Stimulated activated CD4-positive, alpha-beta T cell treated with anti-CD3 and anti-CD28 coated beads, TNF-alpha, amount 100 ng/mL, for 1 hour (primary cell): ENCODE measurements at regions not wholly inside any gene's neighbourhood (a gene's known extent, or its start where the extent isn't known, plus 50 kb on each side); places are given as distances from the start of the nearest gene placed in this dataset.
"Not testable (repeated sequence)": the region's sequence is repeated elsewhere in the genome, so short reads cannot be mapped to it uniquely, and the experiment has no call there.

Experiments
- DNase-seq, 3 donors: peaks; one replicate each; pipeline ENCODE4 v3.0.0-alpha.2; 2020; ENCODE audit warnings: low read depth in 3 of 3, low spot score in 1 of 3

DNA sequence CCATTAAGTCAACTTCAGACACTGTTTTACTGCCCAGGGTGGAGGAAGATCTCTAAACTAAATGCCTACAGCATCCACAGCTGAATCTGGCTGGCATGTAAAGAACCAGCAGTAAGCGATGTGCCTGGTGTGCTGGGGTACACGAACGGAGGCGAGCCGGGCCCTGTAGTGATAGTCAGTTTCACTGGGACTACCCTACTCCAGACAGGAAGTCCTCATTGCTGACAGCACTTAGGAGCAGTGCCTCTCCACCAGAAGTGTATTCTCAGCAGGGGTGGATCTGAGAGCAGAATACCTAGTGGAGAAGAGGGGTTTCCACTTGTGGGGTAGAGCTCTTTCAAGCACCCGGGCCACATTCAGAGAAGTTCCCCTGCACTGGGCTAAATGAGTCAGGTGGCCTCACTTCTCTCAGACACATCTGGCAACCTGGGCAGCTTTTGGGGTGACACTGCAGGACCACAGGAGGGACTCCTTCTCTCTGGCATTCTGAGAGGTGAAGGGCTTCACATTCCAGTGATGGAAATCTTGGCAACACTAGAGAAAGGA lies 290.3 kb upstream of the PLGLB1 start:
- not testable (repeated sequence) for DNase-seq

DNA sequence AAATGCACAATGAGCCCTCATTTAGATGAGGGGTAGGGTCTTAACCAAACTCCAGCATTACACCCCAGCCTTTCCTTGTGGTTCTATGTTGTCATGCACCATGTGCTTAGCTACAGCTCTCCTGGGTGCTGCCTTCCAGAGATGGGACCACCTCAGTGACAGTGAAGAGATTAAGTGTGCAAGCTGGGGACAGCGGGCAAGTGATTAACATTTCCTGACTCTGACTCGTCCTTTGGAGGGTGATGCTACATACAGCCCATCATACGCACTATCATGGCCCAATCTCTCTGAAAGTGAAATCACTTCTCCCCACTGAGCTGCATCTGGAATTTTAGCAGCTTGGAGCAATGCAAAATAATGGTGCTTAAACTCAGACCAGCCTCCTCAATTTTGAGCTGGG lies 293.0 kb upstream of the PLGLB1 start:
- DNase-seq, result not testable (repeated sequence)

GRCh38 chr2:87315183-87315902 lies 293.7 kb upstream of the PLGLB1 start:
- not testable (repeated sequence) for DNase-seq

GRCh38 chr2:87317193-87317592 lies 295.5 kb upstream of the PLGLB1 start:
- not testable (repeated sequence) for DNase-seq

GRCh38 chr2:87318814-87319491 lies 297.3 kb upstream of the PLGLB1 start:
- DNase-seq, result not testable (repeated sequence)

GRCh38 chr2:87319705-87320104 lies 298.1 kb upstream of the PLGLB1 start:
- not testable (repeated sequence) for DNase-seq

- not testable (repeated sequence) for DNase-seq
These were observed 299.6 kb upstream of the PLGLB1 start for GRCh38 chr2:87321201-87321600.

DNA sequence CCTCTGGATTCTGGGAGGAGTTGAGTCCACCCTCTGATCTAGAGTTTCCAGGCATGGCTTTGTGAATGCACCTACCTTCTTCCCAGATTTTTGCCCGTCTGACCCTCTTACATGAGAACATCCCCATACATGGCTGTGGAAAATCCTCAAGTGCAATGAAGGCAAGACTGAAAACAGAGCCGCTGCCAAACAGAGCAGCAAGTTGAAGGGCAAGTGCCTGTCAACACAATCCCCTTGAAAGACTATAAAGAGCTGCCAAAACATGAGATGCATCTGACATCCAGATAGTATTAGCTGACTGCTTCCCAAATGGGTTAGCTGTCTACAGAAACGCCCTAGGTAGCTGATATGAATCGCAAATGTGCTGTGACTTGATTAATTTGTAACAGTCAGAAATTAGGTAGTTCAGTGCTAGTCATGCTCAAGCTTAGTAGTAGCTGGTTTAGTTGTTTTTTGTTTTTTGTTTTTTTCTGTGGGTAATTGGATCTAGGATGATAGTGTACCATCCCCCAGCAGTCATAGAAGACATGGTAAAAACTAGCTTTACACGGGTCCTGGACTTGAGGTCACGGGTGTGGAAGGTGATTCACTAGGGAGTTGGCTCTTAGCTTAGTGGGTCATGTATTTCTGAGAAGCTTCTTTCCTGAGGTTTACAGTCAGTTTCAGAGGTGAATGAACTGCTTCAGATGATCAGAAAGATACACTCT lies 302.8 kb upstream of the PLGLB1 start:
- DNase-seq, result not testable (repeated sequence)

DNA sequence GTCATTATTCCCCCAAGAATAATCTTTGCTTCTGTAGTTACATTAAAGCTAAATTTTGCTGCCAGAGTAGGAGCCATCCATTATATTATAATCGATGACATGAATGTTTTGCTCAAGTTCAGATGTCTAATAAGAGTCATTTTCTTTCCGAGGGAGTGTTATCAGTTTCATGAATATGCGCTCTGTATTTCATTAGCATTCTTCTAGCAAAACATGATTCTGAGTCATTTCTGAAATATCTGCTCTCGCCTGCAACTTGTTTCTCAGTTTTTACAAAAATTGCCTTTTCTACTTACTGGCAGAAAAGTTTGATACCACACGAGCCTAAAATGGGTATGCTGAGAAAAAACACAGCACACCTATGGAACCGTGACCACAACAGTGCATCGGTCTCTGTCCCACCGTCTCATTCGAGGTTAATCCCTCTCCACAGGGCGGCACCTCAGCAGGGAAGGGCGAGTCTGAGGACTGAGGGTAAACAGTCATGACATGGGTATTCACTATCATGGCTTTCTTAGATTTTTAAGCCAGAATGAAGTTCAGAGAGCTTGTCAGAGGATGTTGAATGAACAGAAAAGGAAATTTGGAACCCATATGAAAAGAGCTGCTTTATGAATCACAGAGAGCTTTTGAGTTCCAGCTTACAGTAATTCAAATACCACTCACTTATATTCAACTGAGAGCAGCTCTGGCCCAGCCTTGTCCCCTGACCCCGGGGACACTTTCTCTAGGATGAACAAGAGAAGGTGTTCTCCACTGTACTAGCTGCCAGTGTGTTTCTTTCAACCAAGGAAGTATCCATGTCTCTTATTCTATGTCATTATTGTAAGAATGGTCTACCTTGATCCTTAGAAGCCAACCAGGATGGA lies 303.6 kb upstream of the PLGLB1 start:
- DNase-seq, result not testable (repeated sequence)

DNA sequence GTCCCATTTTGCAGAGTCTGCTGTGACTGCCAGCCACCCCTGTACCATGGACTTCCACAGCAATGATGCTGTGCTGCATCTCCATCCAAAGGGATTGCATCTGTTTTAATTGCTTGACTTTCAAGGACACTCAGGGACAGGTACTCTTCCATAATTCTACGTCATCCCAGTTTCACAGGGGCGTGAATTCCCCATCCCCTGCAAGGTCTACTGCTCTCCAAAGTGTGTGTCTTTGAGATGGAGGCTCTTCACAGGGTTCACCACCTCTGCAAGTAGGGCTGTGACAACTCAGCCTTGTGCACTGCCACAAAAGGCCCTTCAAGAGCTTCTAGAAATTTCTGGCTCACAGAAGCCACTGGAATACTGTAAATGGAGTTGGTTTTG lies 304.3 kb upstream of the PLGLB1 start:
- DNase-seq, result not testable (repeated sequence)

GRCh38 chr2:87326754-87327153 lies 305.1 kb upstream of the PLGLB1 start:
- DNase-seq, result not testable (repeated sequence)

DNA sequence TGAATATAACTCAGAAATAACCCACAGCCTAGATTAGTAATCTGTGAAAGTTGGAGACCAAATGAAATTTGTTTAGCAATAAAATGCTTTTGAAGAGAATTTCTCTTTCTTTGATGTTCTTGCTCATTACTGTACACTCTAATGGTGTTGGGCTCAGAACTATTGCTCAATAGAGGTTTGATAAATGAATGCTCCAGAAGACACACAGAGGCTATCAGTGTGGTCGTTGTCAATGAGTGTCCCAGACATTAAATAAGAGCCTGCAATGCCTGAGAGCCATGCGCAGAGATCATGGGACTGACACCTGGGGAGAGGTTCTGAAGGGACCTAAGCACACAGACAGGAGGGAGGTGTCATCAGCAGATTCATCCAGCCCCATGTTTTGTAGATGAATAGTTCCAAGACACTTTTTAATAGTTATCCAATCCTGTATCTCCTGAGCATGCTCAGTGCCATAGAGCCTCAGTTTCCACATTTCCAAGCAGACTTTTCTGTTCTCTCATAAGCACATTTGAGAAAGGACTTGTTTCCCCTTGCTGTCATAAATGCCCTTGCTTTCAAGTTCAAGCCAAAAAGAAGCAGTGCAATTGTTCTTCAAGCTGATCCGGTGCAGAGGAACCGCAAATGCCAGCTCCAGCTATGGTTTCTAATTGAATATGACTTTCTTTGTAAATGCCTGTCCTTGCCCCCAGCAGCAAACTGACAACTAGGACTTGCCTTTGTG lies 306.2 kb upstream of the PLGLB1 start:
- not testable (repeated sequence) for DNase-seq

DNA sequence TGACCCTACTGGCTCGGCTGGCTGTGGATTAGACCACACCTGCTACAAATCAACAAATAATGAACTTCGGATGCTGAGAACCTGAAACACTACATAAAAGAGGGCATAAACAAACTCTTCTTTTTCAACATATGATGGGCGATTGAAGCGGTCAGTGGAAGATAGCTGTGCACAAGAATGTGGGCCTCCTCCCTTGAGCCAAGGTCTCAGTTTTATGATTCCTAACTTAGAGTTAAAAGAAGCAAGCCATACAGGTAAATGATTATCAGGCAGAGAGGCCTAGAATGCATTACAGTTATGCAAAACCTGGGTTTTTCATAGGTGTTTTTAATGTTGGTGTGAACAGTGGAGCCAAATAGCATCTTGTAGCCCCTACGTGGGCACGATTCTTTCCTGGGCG lies 307.9 kb upstream of the PLGLB1 start:
- not testable (repeated sequence) for DNase-seq

- DNase-seq, result not testable (repeated sequence)
These were observed 308.8 kb upstream of the PLGLB1 start for GRCh38 chr2:87330486-87330885.

GRCh38 chr2:87331940-87332583 lies 310.4 kb upstream of the PLGLB1 start:
- DNase-seq, result not testable (repeated sequence)

DNA sequence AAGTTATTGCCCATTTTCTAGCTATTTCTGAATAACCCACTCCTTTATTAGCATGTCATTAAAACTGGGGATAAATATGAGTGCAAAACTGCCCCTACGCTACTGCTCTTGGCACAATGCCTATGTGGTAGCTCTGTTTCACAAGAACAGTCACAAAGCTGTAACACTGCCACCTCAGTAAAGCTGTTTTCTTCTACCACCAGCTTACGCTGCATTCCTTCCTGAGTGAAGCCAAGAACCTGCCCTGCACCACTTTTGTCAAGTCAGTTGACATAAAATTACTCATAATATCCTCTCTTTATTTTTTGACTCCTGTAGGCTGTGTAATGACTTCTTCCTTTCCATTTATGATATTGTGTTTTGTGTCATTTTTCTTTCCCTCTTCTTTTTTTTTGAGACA lies 313.2 kb upstream of the PLGLB1 start:
- not testable (repeated sequence) for DNase-seq

DNA sequence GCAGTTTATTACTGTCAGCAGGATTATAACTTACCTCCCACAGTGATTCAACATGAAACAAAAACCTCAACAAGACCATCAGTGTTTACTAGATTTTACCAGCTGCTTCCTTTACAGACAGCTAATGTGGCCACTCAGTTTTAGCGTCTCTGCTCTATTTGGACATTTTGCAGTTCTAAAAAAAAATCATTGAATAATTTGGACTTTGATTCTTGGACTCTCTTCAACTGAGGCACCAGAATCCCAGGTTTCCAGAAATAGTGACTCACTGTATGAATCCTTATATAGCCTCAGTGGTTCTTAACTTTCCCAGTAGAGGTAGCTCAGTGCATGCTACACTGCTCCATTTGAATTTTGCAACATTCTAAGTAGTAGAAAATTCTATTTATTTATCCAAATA lies 317.4 kb upstream of the PLGLB1 start:
- DNase-seq, result not testable (repeated sequence)

DNA sequence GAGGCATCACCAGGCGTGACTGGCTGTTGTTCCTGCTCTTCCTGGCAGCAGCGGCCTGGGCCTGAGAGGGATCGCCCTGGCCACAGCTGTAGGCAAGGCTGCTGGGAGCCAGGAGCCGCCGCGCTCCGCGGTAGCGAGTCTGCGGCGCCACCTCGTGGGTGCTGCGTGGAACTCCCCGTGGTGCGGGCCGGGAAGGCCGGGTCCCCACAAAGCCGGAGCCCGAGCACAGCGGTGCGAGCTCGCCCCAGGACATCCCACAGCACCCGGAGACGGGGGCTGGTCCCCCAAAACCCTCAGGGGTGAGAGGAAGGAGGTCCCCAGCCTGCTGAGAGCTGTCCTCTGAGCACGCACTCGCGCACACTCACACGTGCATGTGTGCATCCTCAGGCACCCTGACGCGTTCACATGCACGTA lies 320.0 kb upstream of the PLGLB1 start:
- peak in 1 of 3 donors; percentile 57 for DNase-seq

DNA sequence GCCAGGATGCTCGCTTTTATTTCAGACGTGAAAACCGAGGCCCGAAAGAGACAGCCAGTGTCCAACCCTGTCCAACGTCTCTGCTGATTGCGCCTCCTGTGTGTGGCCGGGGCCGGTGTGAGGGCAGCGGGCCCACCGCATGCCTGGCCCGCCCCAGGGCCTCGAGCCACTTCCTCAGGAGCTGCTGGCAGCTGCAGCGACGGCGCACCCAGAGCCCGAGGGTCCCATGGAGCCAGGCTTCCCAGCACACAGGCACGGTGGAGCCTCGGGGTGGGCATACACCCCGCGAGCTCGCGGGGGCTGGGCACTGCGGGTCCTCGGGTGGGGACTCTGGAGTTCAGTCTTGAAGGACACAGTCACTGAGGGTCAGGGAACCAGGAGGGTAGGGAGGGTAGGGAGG lies 320.5 kb upstream of the PLGLB1 start:
- not testable (repeated sequence) for DNase-seq
